ENCODE measurements at regions not wholly inside any gene's neighbourhood (a gene's known extent, or its start where the extent isn't known, plus 50 kb on each side); places are given as distances from the start of the nearest gene placed in this dataset.

- TF ChIP-seq POLR2AphosphoS5 (IDR thresholded peaks at IDR 0.05; ENCODE audit: low read length) = no peak
- no peak for TF ChIP-seq ASH2L (IDR thresholded peaks at IDR 0.05; ENCODE audit: borderline replicate concordance, low read depth)
- TF ChIP-seq SREBF1 (IDR thresholded peaks at IDR 0.05; ENCODE audit: low read length) = no peak
- no peak for TF ChIP-seq POLR2A (IDR thresholded peaks at IDR 0.05; ENCODE audit: low read depth, low read length)
- no peak for TF ChIP-seq POLR2AphosphoS2 (IDR thresholded peaks at IDR 0.05; ENCODE audit: low read depth, low read length)
- no peak for TF ChIP-seq CHD2 (IDR thresholded peaks at IDR 0.05; ENCODE audit: borderline replicate concordance, low read depth, low read length)
- no peak for TF ChIP-seq CTCF (IDR thresholded peaks at IDR 0.05 in 2 of 3, conservative IDR thresholded peaks at IDR 0.05 in 1 of 3; ENCODE audit: control insufficient read depth in 2 of 3, extremely low read depth in 1 of 3, insufficient read depth in 1 of 3, low read depth in 3 of 3, low read length in 3 of 3)
- no peak for TF ChIP-seq CEBPB (IDR thresholded peaks at IDR 0.05; ENCODE audit: borderline replicate concordance in 1 of 2, low read depth in 2 of 2, low read length in 2 of 2)
- TF ChIP-seq RFX5 (IDR thresholded peaks at IDR 0.05; ENCODE audit: low read depth, low read length) = no peak
- no peak for TF ChIP-seq SIX5 (IDR thresholded peaks at IDR 0.05; ENCODE audit: low read depth, low read length, severe bottlenecking)
Measured at GRCh38 chr4:18938343-18939099, 917.0 kb upstream of the LCORL start.

All from GM12878 (cell line).